Central memory CD8-positive, alpha-beta T cell (primary cell): ENCODE measurements at regions not wholly inside any gene's neighbourhood (a gene's known extent, or its start where the extent isn't known, plus 50 kb on each side); places are given as distances from the start of the nearest gene placed in this dataset.

Experiments
- ATAC-seq: fragments of 150-1000 bp; cut with Tn5 transposase; replicated peaks from 2 replicates; pipeline ENCODE4 v1.10.0; 2022; ENCODE audit warnings: mild to moderate bottlenecking, moderate FRiP score, moderate number of reproducible peaks; ENCODE audit not compliant: poor library complexity, severe bottlenecking; ENCODE audit errors: extremely low read depth
- DNase-seq, 2 donors: peaks; one replicate each; pipeline ENCODE4 v3.0.0; 2021; ENCODE audit warnings: low spot score in 2 of 2
- H3K27ac Mint-ChIP-seq: one replicate; pipeline ENCODE4 v1.8.0; 2022; ENCODE audit warnings: low read depth, mild to moderate bottlenecking, moderate library complexity, mixed read lengths
- H3K27me3 Mint-ChIP-seq: one replicate; pipeline ENCODE4 v1.8.0; 2022; ENCODE audit warnings: mixed read lengths
- H3K36me3 Mint-ChIP-seq: one replicate; pipeline ENCODE4 v1.8.0; 2022; ENCODE audit warnings: mild to moderate bottlenecking, moderate library complexity, mixed read lengths; ENCODE audit not compliant: insufficient read depth
- H3K4me1 Mint-ChIP-seq: one replicate; pipeline ENCODE4 v1.8.0; 2022; ENCODE audit warnings: mixed read lengths
- H3K4me3 Mint-ChIP-seq: one replicate; pipeline ENCODE4 v1.8.0; 2022; ENCODE audit warnings: mild to moderate bottlenecking, moderate library complexity, mixed read lengths
- H3K9me3 Mint-ChIP-seq: one replicate; pipeline ENCODE4 v1.8.0; 2022; ENCODE audit warnings: mixed read lengths

- Mint-ChIP-seq H3K27me3 (no peaks in the 10 kb centered on the region), H3K4me3 (no peak overlapping the region), H3K36me3 (no peaks in the 10 kb centered on the region), H3K27ac (no peak overlapping the region), H3K4me1 (no peaks in the 10 kb centered on the region), H3K9me3 (peaks cover 30% of the 10 kb centered on the region)
- no peak for DNase-seq
- no peak for ATAC-seq
These were observed 489.8 kb upstream of the TMPRSS15 start for GRCh38 chr21:18893406-18893805.

GRCh38 chr21:18894387-18894786 is 490.8 kb upstream of the TMPRSS15 start:
- no peaks in the 10 kb centered on the region for H3K4me1 Mint-ChIP-seq
- DNase-seq (no peak), ATAC-seq (no peak)
- H3K27ac Mint-ChIP-seq: no peak overlapping the region
- H3K4me3 Mint-ChIP-seq: no peak overlapping the region
- peaks cover 27% of the 10 kb centered on the region for H3K9me3 Mint-ChIP-seq
- no peaks in the 10 kb centered on the region for H3K36me3 Mint-ChIP-seq
- H3K27me3 Mint-ChIP-seq: no peaks in the 10 kb centered on the region

- DNase-seq (no peak), ATAC-seq (no peak)
- H3K4me3 Mint-ChIP-seq: no peak overlapping the region
- H3K27ac Mint-ChIP-seq: no peak overlapping the region
- H3K27me3 Mint-ChIP-seq: no peaks in the 10 kb centered on the region
- peaks cover 17% of the 10 kb centered on the region for H3K9me3 Mint-ChIP-seq
- no peaks in the 10 kb centered on the region for H3K4me1 Mint-ChIP-seq
- no peaks in the 10 kb centered on the region for H3K36me3 Mint-ChIP-seq
These were observed 495.7 kb upstream of the TMPRSS15 start for GRCh38 chr21:18899261-18899660.

GRCh38 chr21:18902660-18903059 is 499.1 kb upstream of the TMPRSS15 start:
- Mint-ChIP-seq H3K27ac (no peak overlapping the region), H3K36me3 (no peaks in the 10 kb centered on the region), H3K27me3 (no peaks in the 10 kb centered on the region), H3K9me3 (peaks cover 19% of the 10 kb centered on the region), H3K4me3 (no peak overlapping the region), H3K4me1 (no peaks in the 10 kb centered on the region)
- ATAC-seq (no peak), DNase-seq (no peak)

GRCh38 chr21:18907076-18907475 is 503.5 kb upstream of the TMPRSS15 start:
- Mint-ChIP-seq H3K27ac (no peak overlapping the region), H3K4me3 (no peak overlapping the region), H3K9me3 (peaks cover 32% of the 10 kb centered on the region), H3K27me3 (no peaks in the 10 kb centered on the region), H3K36me3 (no peaks in the 10 kb centered on the region), H3K4me1 (no peaks in the 10 kb centered on the region)
- ATAC-seq (no peak), DNase-seq (no peak)

- no peak for DNase-seq
- no peak for ATAC-seq
- Mint-ChIP-seq H3K27me3 (no peaks in the 10 kb centered on the region), H3K9me3 (peaks cover 32% of the 10 kb centered on the region), H3K4me3 (no peak overlapping the region), H3K27ac (no peak overlapping the region), H3K4me1 (no peaks in the 10 kb centered on the region), H3K36me3 (no peaks in the 10 kb centered on the region)
These were observed 505.1 kb upstream of the TMPRSS15 start for GRCh38 chr21:18908641-18909040.

- DNase-seq (no peak), ATAC-seq (no peak)
- H3K36me3 Mint-ChIP-seq: no peaks in the 10 kb centered on the region
- no peak overlapping the region for H3K4me3 Mint-ChIP-seq
- H3K27ac Mint-ChIP-seq: no peak overlapping the region
- no peaks in the 10 kb centered on the region for H3K27me3 Mint-ChIP-seq
- H3K4me1 Mint-ChIP-seq: no peaks in the 10 kb centered on the region
- H3K9me3 Mint-ChIP-seq: peaks cover 32% of the 10 kb centered on the region
These were observed 510.3 kb upstream of the TMPRSS15 start for GRCh38 chr21:18913914-18914313.

GRCh38 chr21:18914570-18914969 is 511.0 kb upstream of the TMPRSS15 start:
- Mint-ChIP-seq H3K9me3 (peaks cover 32% of the 10 kb centered on the region), H3K4me3 (no peak overlapping the region), H3K36me3 (no peaks in the 10 kb centered on the region), H3K27ac (no peak overlapping the region), H3K27me3 (no peaks in the 10 kb centered on the region), H3K4me1 (no peaks in the 10 kb centered on the region)
- DNase-seq (no peak), ATAC-seq (no peak)

- Mint-ChIP-seq H3K9me3 (peaks cover 11% of the 10 kb centered on the region), H3K4me3 (no peak overlapping the region), H3K36me3 (no peaks in the 10 kb centered on the region), H3K27ac (no peak overlapping the region), H3K27me3 (no peaks in the 10 kb centered on the region), H3K4me1 (no peaks in the 10 kb centered on the region)
- ATAC-seq (no peak), DNase-seq (no peak)
These were observed 514.0 kb upstream of the TMPRSS15 start for GRCh38 chr21:18917622-18918021.

GRCh38 chr21:18931237-18931636 is 527.7 kb upstream of the TMPRSS15 start:
- no peak for ATAC-seq
- H3K36me3 Mint-ChIP-seq: no peaks in the 10 kb centered on the region
- no peak overlapping the region for H3K4me3 Mint-ChIP-seq
- peaks cover 18% of the 10 kb centered on the region for H3K9me3 Mint-ChIP-seq
- H3K27me3 Mint-ChIP-seq: no peaks in the 10 kb centered on the region
- no peak for DNase-seq
- no peak overlapping the region for H3K27ac Mint-ChIP-seq
- no peaks in the 10 kb centered on the region for H3K4me1 Mint-ChIP-seq

GRCh38 chr21:18937337-18937736 is 533.8 kb upstream of the TMPRSS15 start:
- Mint-ChIP-seq H3K36me3 (no peaks in the 10 kb centered on the region), H3K9me3 (peaks cover 30% of the 10 kb centered on the region), H3K4me3 (no peak overlapping the region), H3K27me3 (no peaks in the 10 kb centered on the region), H3K27ac (no peak overlapping the region), H3K4me1 (no peaks in the 10 kb centered on the region)
- DNase-seq (no peak), ATAC-seq (no peak)

GRCh38 chr21:18940791-18941190 is 537.2 kb upstream of the TMPRSS15 start:
- Mint-ChIP-seq H3K27me3 (no peaks in the 10 kb centered on the region), H3K4me1 (no peaks in the 10 kb centered on the region), H3K9me3 (peaks cover 35% of the 10 kb centered on the region), H3K36me3 (no peaks in the 10 kb centered on the region), H3K4me3 (no peak overlapping the region), H3K27ac (no peak overlapping the region)
- DNase-seq (no peak), ATAC-seq (no peak)

- DNase-seq (no peak), ATAC-seq (no peak)
- H3K4me3 Mint-ChIP-seq: no peak overlapping the region
- no peaks in the 10 kb centered on the region for H3K36me3 Mint-ChIP-seq
- H3K9me3 Mint-ChIP-seq: peaks cover 12% of the 10 kb centered on the region
- no peak overlapping the region for H3K27ac Mint-ChIP-seq
- no peaks in the 10 kb centered on the region for H3K4me1 Mint-ChIP-seq
- no peaks in the 10 kb centered on the region for H3K27me3 Mint-ChIP-seq
These were observed 546.6 kb upstream of the TMPRSS15 start for GRCh38 chr21:18950045-18950740.
